ENCODE measurements at regions not wholly inside any gene's neighbourhood (a gene's known extent, or its start where the extent isn't known, plus 50 kb on each side); places are given as distances from the start of the nearest gene placed in this dataset.

DNA sequence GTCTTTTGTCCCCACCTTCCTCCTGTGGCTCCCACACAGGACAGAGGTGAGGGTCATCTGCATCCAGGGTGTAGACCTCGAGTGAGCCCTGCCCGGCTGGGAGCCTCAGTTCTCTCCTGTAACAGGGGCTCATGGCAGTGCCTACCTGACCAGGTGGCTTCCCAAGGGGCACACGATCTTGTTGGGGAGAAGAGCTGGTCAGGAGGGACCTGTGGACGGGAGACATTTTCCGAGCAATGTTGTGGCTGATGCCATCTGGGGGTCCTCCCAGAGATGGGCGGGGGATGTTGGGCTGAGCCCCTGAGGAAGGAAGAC is 51.9 kb downstream of the CEBPB start:
- H3K27ac Mint-ChIP-seq, result no peak overlapping the region
- H3K4me3 Mint-ChIP-seq, result no peak overlapping the region
- no peaks in the 10 kb centered on the region for H3K36me3 Mint-ChIP-seq (ENCODE audit: low read depth)
- H3K9me3 Mint-ChIP-seq, result no peaks in the 10 kb centered on the region
- no peaks in the 10 kb centered on the region for H3K4me1 Mint-ChIP-seq (ENCODE audit: low read depth)
- H3K27me3 Mint-ChIP-seq, result no peaks in the 10 kb centered on the region

GRCh38 chr20:50242863-50243609 is 52.4 kb downstream of the CEBPB start:
- Mint-ChIP-seq H3K9me3 (no peaks in the 10 kb centered on the region), H3K27me3 (no peaks in the 10 kb centered on the region), H3K4me3 (no peak overlapping the region), H3K27ac (no peak overlapping the region), H3K4me1 (ENCODE audit: low read depth) (no peaks in the 10 kb centered on the region), H3K36me3 (ENCODE audit: low read depth) (no peaks in the 10 kb centered on the region)

DNA sequence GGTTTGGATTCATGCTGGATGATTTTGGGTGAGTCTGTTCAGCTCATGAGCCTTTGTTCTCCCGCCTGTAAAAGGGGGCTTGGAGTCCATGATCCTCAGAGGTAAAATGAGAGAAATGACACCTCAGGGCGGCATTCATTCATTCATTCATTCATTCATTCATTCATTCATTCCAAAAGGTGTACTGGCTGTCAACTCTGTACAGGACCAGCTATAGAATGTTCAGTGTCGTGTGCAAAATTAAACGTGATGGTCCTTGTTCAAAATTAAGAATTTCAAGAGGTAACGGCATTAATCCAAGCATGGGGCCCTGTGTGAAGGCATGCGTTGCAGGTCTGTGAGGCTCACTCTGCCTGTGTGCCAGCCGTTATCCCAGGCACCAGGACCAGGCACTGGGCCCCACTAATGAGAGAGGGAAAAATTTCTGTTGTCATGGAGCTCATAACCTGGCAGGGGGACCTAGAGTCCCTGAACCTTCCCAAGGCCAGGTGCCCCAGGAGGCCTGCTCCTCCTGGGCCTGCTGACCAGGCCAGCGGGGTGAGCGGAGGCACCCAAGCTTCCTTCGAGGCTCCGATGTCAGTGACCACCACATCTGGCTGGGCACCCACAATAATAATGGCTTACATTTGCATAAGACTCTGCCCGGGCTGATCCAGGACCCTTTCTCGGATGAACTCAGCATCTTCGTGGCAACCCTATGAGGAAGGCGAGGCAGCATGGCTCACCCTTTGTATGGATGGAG is 53.2 kb downstream of the CEBPB start:
- no peaks in the 10 kb centered on the region for H3K27me3 Mint-ChIP-seq
- no peak overlapping the region for H3K4me3 Mint-ChIP-seq
- H3K9me3 Mint-ChIP-seq, result no peaks in the 10 kb centered on the region
- no peak overlapping the region for H3K27ac Mint-ChIP-seq
- no peaks in the 10 kb centered on the region for H3K36me3 Mint-ChIP-seq (ENCODE audit: low read depth)
- H3K4me1 Mint-ChIP-seq (ENCODE audit: low read depth), result no peaks in the 10 kb centered on the region

DNA sequence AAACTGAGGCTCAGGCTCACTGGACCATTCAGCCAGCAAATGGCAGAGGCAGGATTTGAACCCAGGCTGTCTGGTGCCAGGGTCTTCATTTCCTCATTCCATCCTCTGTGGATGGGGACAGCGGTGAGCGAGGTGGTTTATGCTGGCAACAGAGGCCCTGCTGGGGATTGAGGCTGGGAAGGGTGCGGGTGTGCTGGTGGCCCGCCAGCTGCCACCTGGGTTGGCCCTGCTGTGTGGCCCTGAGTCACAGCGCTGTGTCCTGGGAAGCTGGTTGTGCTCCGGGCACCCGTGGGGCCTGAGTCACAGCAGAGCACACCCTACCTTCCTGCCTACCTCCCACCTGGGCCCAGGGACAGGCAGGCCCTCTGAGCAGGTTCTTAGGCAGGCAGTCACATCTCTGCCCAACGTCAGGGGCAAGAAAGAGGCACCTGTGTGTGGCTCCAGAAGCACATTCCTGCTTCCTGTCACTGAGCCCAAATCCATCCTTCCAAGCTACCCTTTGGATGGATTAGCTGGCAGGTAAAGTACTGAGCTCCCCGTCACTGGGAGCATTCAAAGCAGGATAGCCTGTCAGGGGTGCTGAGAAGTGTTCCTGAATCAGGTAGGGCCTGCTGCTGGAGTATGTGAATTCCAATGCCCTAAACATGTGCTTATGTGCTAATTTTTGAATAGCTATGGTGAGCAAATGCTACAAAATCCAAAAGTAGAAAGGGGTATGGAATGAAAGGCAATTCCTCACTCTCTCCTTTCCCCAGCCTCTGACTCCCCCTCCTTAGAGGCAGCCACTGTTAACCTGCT is 53.9 kb downstream of the CEBPB start:
- no peak overlapping the region for H3K27ac Mint-ChIP-seq
- H3K27me3 Mint-ChIP-seq, result no peaks in the 10 kb centered on the region
- no peak overlapping the region for H3K4me3 Mint-ChIP-seq
- H3K4me1 Mint-ChIP-seq (ENCODE audit: low read depth), result no peaks in the 10 kb centered on the region
- no peaks in the 10 kb centered on the region for H3K9me3 Mint-ChIP-seq
- no peaks in the 10 kb centered on the region for H3K36me3 Mint-ChIP-seq (ENCODE audit: low read depth)

DNA sequence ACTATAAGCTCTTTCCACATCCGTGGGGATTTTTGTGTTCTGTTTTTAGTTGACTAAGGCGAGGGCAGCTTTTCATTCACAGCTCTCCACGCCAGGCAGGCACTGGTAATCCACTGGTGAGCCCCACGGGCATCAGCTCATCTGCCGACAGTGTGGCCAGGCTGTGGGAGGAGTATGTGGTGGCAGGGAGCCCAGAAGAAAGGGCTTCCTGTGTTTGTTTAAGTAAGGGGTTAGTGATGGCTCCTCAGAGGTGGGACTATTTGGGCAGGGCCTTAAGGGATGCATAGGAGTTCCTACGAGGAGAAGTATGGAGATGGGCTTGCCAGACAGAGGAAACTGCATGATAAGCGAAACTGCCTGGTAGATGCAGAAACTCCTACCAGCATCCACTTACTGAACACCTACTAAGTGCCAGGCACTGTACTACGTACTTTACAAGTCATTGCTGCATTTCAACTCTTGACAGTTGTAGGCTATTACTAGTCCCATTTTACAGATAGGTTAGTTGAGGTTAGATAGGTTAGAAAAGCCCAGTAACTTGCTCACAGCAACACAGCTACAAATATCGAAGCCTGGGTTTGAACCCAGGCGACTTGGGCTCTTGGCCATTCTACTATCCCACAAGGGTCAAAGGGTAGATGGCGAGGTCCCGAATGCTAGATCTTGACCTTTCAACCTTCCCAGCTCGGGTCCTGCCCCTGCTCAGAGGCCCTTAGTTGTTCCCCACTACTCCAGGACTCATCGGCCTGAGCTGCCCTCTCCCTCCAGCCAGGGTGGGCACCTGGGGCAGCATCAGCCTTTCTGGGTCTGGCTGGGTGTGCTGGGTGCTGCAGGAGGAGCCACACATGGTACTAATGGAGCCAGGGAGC is 55.1 kb downstream of the CEBPB start:
- H3K4me3 Mint-ChIP-seq, result no peak overlapping the region
- no peak overlapping the region for H3K27ac Mint-ChIP-seq
- H3K36me3 Mint-ChIP-seq (ENCODE audit: low read depth), result no peaks in the 10 kb centered on the region
- H3K9me3 Mint-ChIP-seq, result no peaks in the 10 kb centered on the region
- H3K4me1 Mint-ChIP-seq (ENCODE audit: low read depth), result no peaks in the 10 kb centered on the region
- H3K27me3 Mint-ChIP-seq, result no peaks in the 10 kb centered on the region

DNA sequence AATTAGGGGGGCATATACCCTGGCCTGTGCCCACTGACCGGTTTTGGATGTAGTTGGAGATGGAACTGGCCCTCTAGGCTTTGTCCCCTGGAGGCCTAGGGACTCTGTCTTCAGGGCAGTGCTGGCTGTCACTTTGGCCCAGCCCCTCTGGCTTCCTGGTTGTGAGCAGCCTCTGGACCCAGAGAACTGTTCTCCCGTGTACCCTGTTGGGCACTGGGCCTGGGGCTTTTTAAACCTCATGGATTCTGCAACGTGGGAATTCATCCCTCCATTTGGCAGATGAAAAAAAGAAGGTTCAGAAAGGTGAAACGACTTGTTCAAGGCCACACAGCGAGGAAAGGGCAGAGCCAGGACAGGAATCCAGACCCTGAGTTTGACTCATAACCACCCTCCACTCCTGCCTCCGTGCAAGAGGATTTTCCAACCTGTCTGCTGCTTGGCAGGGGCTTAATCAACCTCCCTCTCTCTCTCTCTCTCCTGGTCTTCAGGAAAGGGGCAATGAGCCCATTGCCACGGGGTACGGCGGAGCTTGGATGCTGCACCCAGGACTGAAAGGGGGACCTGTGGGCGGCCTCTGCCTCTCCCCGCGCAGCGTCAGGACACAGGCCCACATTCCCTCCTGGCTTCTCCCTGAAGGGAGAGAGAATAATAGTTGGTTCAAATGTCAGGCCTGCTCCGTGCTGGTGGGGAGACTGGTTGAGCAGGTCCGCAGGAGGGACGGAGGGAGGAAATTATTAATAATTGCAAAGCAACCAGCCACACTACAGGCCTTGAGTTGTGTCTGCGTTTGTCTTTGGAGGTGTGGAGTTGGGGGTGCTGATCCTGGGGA is 56.0 kb downstream of the CEBPB start:
- no peaks in the 10 kb centered on the region for H3K9me3 Mint-ChIP-seq
- no peak overlapping the region for H3K27ac Mint-ChIP-seq
- no peaks in the 10 kb centered on the region for H3K4me1 Mint-ChIP-seq (ENCODE audit: low read depth)
- no peaks in the 10 kb centered on the region for H3K36me3 Mint-ChIP-seq (ENCODE audit: low read depth)
- no peaks in the 10 kb centered on the region for H3K27me3 Mint-ChIP-seq
- H3K4me3 Mint-ChIP-seq, result no peak overlapping the region

DNA sequence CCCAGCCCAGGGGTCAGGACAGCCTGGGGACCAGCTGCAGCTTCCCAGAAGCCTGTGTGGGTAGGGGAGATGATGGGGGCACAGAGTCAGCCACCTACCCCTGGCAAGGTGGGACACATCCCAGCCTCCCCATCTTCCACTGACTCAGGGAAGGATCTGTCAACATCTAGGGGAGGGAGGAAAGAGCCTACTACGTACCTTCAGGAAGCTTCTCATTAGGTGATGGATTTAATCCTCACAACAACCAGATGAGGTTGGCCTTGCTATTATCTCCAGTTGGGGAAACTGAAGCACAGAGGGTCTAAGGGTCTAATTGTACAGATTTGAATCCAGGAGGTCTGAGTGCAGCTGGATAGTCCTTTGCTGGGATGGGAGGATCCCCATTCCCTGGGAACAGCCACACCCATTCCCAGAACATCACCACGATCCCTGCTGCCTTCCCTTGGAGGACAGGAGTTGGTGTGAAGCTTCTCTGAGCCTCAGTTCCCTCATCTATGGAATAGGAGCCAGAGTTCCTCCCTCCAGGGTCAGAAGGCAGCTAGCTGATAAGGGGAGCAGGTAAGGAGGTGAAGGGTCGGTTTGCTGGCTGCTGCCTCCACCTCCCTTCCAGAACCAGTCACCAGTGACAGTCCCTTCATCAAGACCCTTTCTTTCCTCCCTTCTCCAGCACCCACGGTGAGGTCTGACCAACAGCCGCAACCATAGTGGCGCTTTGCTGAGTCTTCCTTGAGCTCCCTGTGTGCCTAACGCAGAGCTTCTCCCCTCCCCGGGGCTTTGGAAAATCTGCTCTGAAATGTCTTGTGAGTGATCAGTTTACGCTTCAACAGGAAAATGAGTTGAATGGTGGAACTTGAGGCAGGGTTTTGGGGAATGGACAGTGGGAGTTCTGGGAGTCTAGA is 56.8 kb downstream of the CEBPB start:
- H3K4me3 Mint-ChIP-seq, result no peak overlapping the region
- H3K36me3 Mint-ChIP-seq (ENCODE audit: low read depth), result no peaks in the 10 kb centered on the region
- no peaks in the 10 kb centered on the region for H3K9me3 Mint-ChIP-seq
- H3K27me3 Mint-ChIP-seq, result no peaks in the 10 kb centered on the region
- H3K27ac Mint-ChIP-seq, result no peak overlapping the region
- H3K4me1 Mint-ChIP-seq (ENCODE audit: low read depth), result no peaks in the 10 kb centered on the region

DNA sequence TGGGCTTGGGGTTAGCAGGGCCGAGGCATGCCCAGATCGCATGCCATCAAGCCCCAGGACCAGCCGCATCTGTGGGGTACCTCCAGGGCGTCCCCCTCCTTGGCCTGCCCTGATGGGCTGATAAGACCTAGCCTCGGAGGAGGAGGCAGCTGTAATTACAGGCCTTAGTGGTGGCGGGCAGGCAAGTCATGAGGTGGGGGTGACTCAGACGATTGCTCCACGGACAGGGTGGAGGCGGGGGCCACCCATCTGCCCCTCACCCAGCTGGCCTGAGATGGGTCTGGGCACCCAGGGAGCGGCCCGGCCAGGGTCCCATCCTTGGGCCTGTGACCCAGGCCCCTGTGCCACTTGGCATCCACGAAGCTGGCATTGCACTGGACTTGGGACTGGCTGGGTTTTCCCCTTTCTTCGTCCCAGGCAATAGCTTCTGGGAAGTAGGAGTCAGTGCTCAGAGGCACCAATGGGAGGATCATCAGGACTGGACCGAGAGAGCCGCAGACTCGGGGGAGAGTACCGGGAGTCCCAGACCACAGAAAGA is 57.5 kb downstream of the CEBPB start:
- Mint-ChIP-seq H3K36me3 (ENCODE audit: low read depth) (no peaks in the 10 kb centered on the region), H3K27me3 (no peaks in the 10 kb centered on the region), H3K4me3 (no peak overlapping the region), H3K4me1 (ENCODE audit: low read depth) (peaks cover 3% of the 10 kb centered on the region), H3K9me3 (no peaks in the 10 kb centered on the region), H3K27ac (no peak overlapping the region)

- Mint-ChIP-seq H3K9me3 (no peaks in the 10 kb centered on the region), H3K36me3 (ENCODE audit: low read depth) (no peaks in the 10 kb centered on the region), H3K27ac (no peak overlapping the region), H3K27me3 (no peaks in the 10 kb centered on the region), H3K4me1 (ENCODE audit: low read depth) (peaks cover 5% of the 10 kb centered on the region), H3K4me3 (no peak overlapping the region)
Observed at GRCh38 chr20:50249447-50250388, 59.1 kb downstream of the CEBPB start.

DNA sequence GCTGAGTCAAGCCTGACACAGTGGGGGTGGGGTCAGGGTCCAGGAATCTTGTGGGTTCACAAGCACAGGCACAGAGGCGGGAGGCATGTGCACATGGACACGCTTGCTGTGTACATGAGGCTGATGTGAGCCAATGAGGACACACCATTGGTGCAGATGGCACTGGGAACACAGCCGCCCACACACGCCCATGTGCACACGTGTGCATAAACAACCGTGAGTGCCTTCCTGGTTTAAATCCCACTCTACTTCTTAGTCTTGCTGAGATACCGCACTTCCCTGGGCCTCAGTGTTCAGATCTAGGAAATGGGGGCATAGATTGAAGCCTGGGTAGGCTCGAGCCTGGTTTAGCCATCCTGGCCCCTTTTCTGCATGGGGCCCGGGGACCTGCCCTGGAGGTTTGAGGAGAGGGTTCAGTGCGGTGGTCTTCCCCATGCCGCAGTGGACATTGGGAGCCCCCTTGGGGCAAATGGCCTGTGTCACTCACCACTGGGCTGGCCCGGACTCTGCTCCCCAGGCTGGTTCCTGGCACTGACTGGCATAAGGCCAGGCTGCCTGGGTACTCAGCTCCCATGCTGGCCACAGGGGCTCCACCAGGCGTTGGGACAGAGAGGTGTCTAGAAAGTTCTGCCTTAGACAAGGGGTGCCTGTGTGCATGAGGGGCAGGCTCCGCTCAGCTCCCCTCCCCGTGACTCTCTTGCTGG is 60.2 kb downstream of the CEBPB start:
- Mint-ChIP-seq H3K4me3 (no peak overlapping the region), H3K27me3 (no peaks in the 10 kb centered on the region), H3K36me3 (ENCODE audit: low read depth) (no peaks in the 10 kb centered on the region), H3K27ac (no peak overlapping the region), H3K9me3 (no peaks in the 10 kb centered on the region), H3K4me1 (ENCODE audit: low read depth) (peaks cover 5% of the 10 kb centered on the region)

GRCh38 chr20:50251383-50251748 is 60.7 kb downstream of the CEBPB start:
- Mint-ChIP-seq H3K36me3 (ENCODE audit: low read depth) (no peaks in the 10 kb centered on the region), H3K4me3 (no peak overlapping the region), H3K4me1 (ENCODE audit: low read depth) (peaks cover 5% of the 10 kb centered on the region), H3K9me3 (no peaks in the 10 kb centered on the region), H3K27ac (no peak overlapping the region), H3K27me3 (no peaks in the 10 kb centered on the region)

DNA sequence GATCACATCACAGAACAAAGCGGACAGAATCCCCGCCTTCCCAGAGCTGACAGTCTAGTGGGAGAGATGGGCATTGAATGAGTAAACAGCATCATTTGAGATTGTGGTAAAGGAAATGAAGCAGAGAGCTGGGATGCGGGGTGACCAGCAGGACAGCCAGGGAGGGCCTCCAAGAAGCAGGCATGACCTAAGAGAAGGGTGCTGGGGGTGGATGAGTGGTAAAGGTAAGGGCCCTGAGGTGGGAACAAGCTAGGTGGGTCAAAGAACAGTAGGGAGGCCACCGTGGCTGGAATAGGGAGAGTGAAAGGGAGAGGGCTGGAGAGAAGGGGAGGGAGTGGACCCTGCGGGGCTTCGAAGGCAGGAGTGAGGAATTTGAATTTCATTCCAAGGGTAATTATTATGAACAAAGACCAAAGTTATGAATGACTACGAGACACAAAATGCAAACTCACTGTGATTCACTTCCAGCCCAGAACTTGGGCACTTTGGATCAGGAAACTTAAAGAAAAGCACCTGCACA is 61.4 kb downstream of the CEBPB start:
- Mint-ChIP-seq H3K27ac (no peak overlapping the region), H3K4me3 (no peak overlapping the region), H3K4me1 (ENCODE audit: low read depth) (peaks cover 5% of the 10 kb centered on the region), H3K27me3 (no peaks in the 10 kb centered on the region), H3K36me3 (ENCODE audit: low read depth) (no peaks in the 10 kb centered on the region), H3K9me3 (no peaks in the 10 kb centered on the region)

Data from stimulated activated naive CD8-positive, alpha-beta T cell treated with anti-CD3 and anti-CD28 coated beads, Interleukin-15, Interleukin-2, amounts not matched to agents 100 ng/mL and 50 ng/mL, for 24 hours (primary cell).